ENCODE measurements at regions not wholly inside any gene's neighbourhood (a gene's known extent, or its start where the extent isn't known, plus 50 kb on each side); places are given as distances from the start of the nearest gene placed in this dataset.

DNA sequence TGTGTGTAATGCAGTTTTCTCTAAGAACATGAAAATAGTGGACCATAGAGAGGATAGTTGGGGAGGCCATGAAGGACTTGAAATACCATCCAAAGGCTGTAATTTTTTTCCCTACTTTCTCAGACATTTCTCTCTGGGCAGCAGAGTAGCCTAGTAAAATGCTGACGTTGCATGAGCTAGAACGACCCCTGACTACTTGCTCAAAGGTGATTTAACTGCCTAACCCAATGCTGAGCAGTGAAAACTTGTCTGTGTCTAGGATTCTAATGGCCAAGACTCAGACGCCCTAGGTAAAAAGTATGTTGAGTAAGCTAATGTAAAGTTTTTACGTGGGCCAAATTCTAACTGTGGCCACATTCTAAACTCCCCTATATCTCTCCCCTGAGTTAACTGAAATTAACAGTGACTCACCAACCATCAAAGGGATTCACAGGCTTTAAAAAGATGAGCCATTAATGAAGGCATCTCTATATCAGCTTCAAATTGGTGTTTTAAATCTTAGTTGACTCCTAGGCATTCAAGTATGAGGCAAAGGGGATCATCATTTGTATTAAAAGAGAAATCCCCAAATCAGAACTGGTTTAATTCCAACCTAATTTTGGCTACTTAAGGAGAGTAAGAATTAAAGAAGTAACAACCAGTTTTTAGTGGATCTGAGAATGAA, 121.0 kb upstream of the GAS1 start:
- TF ChIP-seq, protein P1, sequence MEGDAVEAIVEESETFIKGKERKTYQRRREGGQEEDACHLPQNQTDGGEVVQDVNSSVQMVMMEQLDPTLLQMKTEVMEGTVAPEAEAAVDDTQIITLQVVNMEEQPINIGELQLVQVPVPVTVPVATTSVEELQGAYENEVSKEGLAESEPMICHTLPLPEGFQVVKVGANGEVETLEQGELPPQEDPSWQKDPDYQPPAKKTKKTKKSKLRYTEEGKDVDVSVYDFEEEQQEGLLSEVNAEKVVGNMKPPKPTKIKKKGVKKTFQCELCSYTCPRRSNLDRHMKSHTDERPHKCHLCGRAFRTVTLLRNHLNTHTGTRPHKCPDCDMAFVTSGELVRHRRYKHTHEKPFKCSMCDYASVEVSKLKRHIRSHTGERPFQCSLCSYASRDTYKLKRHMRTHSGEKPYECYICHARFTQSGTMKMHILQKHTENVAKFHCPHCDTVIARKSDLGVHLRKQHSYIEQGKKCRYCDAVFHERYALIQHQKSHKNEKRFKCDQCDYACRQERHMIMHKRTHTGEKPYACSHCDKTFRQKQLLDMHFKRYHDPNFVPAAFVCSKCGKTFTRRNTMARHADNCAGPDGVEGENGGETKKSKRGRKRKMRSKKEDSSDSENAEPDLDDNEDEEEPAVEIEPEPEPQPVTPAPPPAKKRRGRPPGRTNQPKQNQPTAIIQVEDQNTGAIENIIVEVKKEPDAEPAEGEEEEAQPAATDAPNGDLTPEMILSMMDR (IDR thresholded peaks at IDR 0.05) = no peak
- DNase-seq = no peak

DNA sequence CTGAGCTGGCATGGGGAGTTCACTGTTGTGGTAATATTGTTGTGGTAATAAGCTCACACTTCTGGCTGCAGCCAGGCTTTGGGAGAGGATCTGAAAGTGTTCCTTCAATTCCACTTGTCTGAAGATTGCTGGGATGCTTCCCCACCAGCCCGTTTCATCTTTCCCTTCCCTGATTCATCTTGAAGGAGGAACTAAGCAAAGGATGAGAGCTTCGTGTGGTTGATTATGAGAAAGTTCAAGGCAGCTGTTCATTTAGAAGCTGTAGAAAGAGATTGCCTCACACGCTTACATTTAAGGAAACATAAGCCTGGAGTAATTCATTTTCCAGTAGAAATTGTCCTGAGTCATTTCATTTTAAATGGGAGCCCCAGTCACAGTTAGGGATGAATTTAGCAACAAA, 122.4 kb upstream of the GAS1 start:
- ATAC-seq (no peak), DNase-seq (no peak)
- Histone ChIP-seq H3K9me3 (no peaks in the 10 kb centered on the region), H3K4me1 (no peaks in the 10 kb centered on the region), H3K27ac (no peak overlapping the region), H3K4me3 (no peak overlapping the region), H3K27me3 (ENCODE audit: low read depth) (no peaks in the 10 kb centered on the region), H3K36me3 (no peaks in the 10 kb centered on the region)
- intact Hi-C loops (cut with DNase I) = no loop called here
- TF ChIP-seq, protein P1 (IDR thresholded peaks at IDR 0.05) = no peak

More for the DNA sequence above, 121.0 kb upstream of the GAS1 start:
- H3K27me3 ChIP-seq (ENCODE audit: low read depth) = no peaks in the 10 kb centered on the region
- intact Hi-C loops (cut with DNase I) = no loop called here
- H3K27ac ChIP-seq = no peak overlapping the region
- H3K9me3 ChIP-seq = no peaks in the 10 kb centered on the region
- no peak for ATAC-seq
- H3K36me3 ChIP-seq = no peaks in the 10 kb centered on the region
- H3K4me3 ChIP-seq = no peak overlapping the region
- no peaks in the 10 kb centered on the region for H3K4me1 ChIP-seq

DNA sequence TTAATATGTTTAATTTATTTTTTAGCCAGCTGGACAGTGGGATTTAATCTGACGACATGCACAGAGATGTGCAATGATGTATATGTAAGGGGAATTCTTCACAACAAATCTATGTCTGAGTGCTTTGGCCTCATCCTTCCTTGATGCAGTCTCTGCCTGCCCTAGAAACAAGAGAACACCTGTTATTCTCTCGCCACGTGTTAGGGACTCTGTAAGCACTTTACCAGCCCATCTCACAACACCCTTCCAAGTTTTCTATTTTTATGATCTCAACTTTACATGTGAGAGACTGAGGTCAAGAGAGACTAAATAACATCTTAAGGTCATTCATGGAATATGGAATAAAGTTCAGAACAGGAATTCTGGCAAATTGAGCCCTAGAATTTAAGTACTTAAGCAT, 123.0 kb upstream of the GAS1 start:
- TF ChIP-seq, protein P1 (IDR thresholded peaks at IDR 0.05) = no peak
- no peaks in the 10 kb centered on the region for H3K4me1 ChIP-seq

DNA sequence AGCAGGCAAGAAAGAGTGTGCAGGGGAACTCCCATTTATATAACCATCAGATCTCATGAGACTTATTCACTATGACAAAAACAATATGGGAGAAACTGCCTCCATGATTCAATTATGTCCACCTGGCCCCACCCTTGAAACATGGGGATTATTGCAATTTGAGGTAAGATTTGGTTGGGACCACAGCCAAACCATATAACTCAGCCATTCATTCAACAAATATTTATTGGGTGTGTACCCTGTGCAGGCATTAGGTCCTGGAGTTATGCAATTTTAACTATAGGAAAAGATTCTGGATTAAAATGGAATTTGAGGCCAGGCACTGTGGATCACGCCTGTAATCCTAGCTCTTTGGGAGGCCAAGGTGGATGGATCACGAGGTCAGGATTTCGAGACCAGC, 124.2 kb upstream of the GAS1 start:
- Histone ChIP-seq H3K27ac (no peak overlapping the region), H3K4me3 (no peak overlapping the region), H3K4me1 (no peaks in the 10 kb centered on the region), H3K27me3 (ENCODE audit: low read depth) (no peaks in the 10 kb centered on the region), H3K9me3 (no peaks in the 10 kb centered on the region), H3K36me3 (no peaks in the 10 kb centered on the region)
- no peak for ATAC-seq
- no peak for DNase-seq
- TF ChIP-seq, protein P1 (IDR thresholded peaks at IDR 0.05) = no peak
- intact Hi-C loops (cut with DNase I) = no loop called here

More for the DNA sequence above, 123.0 kb upstream of the GAS1 start:
- H3K27ac ChIP-seq = no peak overlapping the region
- ATAC-seq (no peak), DNase-seq (no peak)
- H3K4me3 ChIP-seq = no peak overlapping the region
- H3K9me3 ChIP-seq = no peaks in the 10 kb centered on the region
- no peaks in the 10 kb centered on the region for H3K27me3 ChIP-seq (ENCODE audit: low read depth)
- intact Hi-C loops (cut with DNase I) = no loop called here
- H3K36me3 ChIP-seq = no peaks in the 10 kb centered on the region

DNA sequence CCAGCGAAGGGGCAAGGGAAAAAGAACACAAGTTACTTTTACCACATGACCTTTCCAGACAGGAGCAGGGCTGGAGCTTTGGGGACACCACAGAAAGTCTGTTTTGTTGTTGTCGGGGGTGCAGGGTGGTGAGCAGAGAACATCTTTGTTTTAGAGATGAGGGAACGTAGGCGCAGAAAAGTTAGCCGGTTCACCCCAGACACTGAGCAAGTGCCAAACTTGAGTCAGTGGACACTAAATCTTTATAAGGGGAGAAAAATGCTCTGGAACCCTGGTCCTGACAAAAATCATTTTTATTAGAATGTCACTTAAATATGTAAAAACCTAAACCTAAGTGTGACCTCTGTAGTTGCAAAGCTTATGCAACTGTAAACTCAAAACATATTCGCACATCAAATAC, 126.4 kb upstream of the GAS1 start:
- TF ChIP-seq, protein P1 (IDR thresholded peaks at IDR 0.05) = no peak
- DNase-seq (no peak), ATAC-seq (no peak)
- no peaks in the 10 kb centered on the region for H3K27me3 ChIP-seq (ENCODE audit: low read depth)
- intact Hi-C loops (cut with DNase I) = no loop called here
- H3K4me1 ChIP-seq = no peaks in the 10 kb centered on the region
- no peaks in the 10 kb centered on the region for H3K9me3 ChIP-seq
- no peaks in the 10 kb centered on the region for H3K36me3 ChIP-seq
- no peak overlapping the region for H3K27ac ChIP-seq
- H3K4me3 ChIP-seq = no peak overlapping the region
